Retina (tissue), 1 donor: ENCODE measurements at regions not wholly inside any gene's neighbourhood (a gene's known extent, or its start where the extent isn't known, plus 50 kb on each side); places are given as distances from the start of the nearest gene placed in this dataset.
A peak's percentile ranks its signal among the peaks of the same experiment; 100 is the strongest.
"Not testable (repeated sequence)": the region's sequence is repeated elsewhere in the genome, so short reads cannot be mapped to it uniquely, and the experiment has no call there.

ENCODE experiments used
- DNase-seq: peaks from one replicate; pipeline ENCODE4 v3.0.0-alpha.2; 2016

- no peak for DNase-seq
Measured at GRCh38 chrX:118261151-118261550, 84.8 kb upstream of the WDR44 start.

DNA sequence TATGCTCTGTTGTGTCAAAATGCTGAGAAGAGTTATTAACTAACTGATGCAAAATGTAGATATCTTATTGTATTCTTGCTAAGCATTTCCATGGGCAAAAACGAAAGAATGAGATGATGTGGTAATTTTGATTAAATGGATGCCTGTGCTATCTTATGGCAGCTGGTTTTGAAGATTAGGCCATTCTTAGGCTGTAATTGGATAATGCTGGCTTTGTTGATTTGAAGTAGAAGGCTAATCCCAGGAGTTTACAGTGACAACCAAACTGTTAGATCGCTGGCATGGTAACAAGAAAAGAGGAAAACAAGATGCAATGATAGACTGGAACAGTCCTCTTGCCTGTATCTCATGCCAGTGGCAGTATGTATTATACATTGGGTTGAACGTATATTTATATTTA lies 74.1 kb upstream of the WDR44 start:
- peak; percentile 6 for DNase-seq

- no peak for DNase-seq
Measured at GRCh38 chrX:118272242-118272641, 73.7 kb upstream of the WDR44 start.

- no peak for DNase-seq
Measured at GRCh38 chrX:118286066-118286762, 59.7 kb upstream of the WDR44 start.

- not testable (repeated sequence) for DNase-seq
Measured at GRCh38 chrX:118295818-118296217, 50.1 kb upstream of the WDR44 start.
